GM10248 (cell line): ENCODE measurements at regions not wholly inside any gene's neighbourhood (a gene's known extent, or its start where the extent isn't known, plus 50 kb on each side); places are given as distances from the start of the nearest gene placed in this dataset.
A peak's percentile ranks its signal among the peaks of the same experiment; 100 is the strongest.
"Not testable (repeated sequence)": the region's sequence is repeated elsewhere in the genome, so short reads cannot be mapped to it uniquely, and the experiment has no call there.

Experiments used
- CTCF ChIA-PET: fragments of 300-600 bp; sonication (Branson Sonifier 250); formaldehyde crosslinking; extraction: SDS; loops from one replicate; lab custom pipeline; 2021; ENCODE audit warnings: antibody characterized with exemption; lab: Yijun Ruan, JAX
- POLR2A ChIA-PET: fragments of 350-650 bp; sonication (Branson Sonifier 250); formaldehyde crosslinking; extraction: SDS; loops from one replicate; lab custom pipeline; 2020; ENCODE audit warnings: antibody characterized with exemption; lab: Yijun Ruan, JAX
- DNase-seq: peaks from one replicate; pipeline ENCODE4 v3.0.0; 2012; ENCODE audit errors: extremely low spot score
- TF ChIP-seq, protein P1 (sequence below): IDR thresholded peaks from 2 replicates; pipeline ENCODE4 v1.5.1; 2012; ENCODE audit warnings: mild to moderate bottlenecking, low read depth; ENCODE audit errors: extremely low read depth, missing control alignments, control extremely low read depth

DNA sequence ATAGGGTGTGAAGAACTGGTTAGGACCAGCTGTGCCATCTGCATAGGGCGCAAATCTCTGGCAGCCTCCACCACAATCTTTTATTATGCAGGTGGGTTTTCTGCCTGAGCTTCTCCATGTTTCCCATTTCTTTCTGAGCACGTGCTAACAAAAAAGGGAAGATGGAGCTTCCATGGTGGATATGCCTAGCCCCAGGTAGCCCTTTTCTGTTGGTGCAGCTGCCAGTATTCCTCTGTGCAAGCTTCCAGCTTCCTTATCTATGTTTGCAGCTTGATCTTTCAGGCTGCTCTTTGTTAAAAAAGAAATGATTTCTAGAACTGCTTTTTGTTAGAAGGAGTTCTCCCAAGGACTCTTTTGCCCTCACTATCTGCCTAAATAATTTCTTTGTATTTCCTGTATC is 95.0 kb upstream of the EPB41L4A start:
- CTCF ChIA-PET, result interaction anchor here (1.0 to 1.6 kb wide), 3 partner anchors 15 to 38 kb away, joined by 3 to 7 read pairs (median 5); no protein-coding TSS in a partner anchor
- TF ChIP-seq, protein P1, sequence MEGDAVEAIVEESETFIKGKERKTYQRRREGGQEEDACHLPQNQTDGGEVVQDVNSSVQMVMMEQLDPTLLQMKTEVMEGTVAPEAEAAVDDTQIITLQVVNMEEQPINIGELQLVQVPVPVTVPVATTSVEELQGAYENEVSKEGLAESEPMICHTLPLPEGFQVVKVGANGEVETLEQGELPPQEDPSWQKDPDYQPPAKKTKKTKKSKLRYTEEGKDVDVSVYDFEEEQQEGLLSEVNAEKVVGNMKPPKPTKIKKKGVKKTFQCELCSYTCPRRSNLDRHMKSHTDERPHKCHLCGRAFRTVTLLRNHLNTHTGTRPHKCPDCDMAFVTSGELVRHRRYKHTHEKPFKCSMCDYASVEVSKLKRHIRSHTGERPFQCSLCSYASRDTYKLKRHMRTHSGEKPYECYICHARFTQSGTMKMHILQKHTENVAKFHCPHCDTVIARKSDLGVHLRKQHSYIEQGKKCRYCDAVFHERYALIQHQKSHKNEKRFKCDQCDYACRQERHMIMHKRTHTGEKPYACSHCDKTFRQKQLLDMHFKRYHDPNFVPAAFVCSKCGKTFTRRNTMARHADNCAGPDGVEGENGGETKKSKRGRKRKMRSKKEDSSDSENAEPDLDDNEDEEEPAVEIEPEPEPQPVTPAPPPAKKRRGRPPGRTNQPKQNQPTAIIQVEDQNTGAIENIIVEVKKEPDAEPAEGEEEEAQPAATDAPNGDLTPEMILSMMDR, result no peak
- no peak for DNase-seq
- POLR2A ChIA-PET, result no interaction called here

DNA sequence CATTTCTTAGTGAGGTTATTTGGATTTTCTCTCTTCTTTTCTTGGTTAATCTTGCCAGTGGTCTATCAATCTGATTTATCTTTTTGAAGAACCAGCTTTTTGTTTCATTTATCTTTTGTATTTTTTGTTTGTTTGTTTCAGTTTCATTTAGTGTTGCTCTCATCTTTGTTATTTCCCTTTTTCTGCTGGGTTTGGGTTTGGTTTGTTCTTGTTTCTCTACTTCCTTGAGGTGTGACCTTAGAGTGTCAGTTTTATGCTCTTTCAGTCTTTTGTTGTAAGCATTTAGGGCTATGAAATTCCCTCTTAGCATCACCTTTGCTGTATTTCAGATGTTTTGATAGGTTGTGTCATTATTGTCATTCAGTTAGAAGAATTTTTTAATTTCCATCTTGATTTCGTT is 101.4 kb upstream of the EPB41L4A start:
- CTCF ChIA-PET, result interaction anchor here (1.5 kb wide), 1 partner anchor 28 kb away, joined by 5 read pairs; no protein-coding TSS in a partner anchor
- DNase-seq, POLR2A ChIA-PET: not testable (repeated sequence)

DNA sequence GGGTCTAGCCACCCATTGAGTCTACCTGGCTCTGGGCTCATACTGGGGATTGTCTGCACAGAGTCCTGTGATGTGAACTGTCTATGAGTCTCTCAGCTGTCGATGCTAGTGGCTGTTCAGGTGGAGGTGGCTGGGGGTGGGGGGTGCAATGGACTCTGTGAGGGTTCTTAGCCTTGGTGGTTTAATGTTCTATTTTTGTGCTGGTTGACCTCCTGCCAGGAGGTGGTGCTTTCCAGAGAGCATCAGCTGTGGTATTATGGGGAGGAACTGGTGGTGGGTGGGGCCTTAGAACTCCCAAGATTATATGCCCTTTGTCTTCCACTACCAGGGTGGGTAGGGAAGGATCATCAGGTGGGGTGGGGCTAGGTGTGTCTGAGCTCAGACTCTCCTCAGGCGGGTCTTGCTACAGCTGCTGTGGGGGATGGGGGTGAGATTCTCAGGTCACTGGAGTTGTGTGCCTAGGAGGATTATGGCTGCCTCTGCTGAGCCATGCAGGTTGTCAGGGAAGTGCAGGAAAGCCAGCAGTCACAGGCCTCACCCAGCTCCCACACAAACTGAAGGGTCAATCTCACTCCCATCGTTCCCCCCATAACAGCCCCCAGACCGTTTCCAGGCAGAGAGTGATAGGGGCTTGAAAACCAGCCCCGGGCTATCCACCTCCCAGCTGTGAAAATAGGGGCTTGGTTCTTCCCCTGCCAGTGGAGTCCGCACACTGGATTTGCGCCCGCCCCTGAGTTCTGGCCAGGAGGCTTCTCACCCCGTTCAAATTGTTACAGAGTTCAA is 104.0 kb upstream of the EPB41L4A start:
- POLR2A ChIA-PET, DNase-seq: not testable (repeated sequence)
- CTCF ChIA-PET, result interaction anchor here (0.9 to 2.0 kb wide), 9 partner anchors 8 to 348 kb away, joined by 3 to 6 read pairs (median 3); no protein-coding TSS in a partner anchor

DNA sequence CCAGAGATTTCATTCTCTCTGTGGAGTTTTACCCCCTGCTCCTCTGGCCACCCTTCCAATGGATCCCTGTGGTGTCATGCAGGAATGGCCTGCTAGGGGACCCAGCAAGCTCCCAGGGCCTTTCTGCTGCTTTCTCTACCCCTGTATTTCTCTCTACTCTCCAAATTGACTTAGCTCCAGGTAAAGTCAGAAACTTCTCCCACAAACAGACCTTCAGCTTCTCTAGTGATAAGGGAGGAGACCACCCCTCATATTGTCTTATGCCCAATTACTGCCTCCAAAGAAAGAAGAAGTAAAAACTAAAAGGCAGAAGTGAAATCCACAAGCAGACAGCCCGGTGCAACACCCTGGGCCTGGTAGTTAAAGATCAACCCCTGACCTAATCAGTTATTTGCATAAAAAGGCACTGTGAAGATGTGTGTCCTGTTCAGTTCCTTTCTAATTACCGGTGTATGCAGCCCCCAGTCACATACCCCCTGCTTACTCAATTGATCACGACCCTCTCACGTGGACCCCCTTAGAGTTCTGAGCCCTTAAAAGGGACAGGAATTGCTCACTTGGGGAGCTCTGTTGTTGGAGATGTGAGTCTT is 104.7 kb upstream of the EPB41L4A start:
- POLR2A ChIA-PET, result not testable (repeated sequence)
- CTCF ChIA-PET, result interaction anchor here (1.0 to 2.0 kb wide), 6 partner anchors 13 to 348 kb away, joined by 3 to 6 read pairs (median 3); no protein-coding TSS in a partner anchor

DNA sequence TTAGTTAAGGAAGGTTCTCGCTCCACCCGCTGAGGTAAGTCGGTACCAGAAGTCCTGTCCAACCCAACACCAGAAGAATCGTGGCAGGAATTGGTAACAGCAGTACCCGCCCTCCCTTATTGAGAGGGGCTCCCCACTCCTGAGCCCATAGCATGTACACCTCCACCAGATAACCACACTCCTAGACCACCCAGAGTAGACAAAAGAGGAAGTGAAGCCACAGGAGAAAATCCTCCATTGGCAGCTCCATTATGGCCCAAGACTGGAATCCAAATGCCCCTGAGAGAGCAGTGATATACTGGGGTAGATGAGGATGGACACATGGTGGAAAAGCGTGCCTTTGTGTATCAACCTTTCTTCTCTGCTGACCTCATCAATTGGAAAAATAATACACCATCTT is 106.1 kb upstream of the EPB41L4A start:
- no peak for DNase-seq
- ChIA-PET POLR2A (no interaction called here), CTCF (interaction anchor here (0.9 to 2.0 kb wide), 2 partner anchors 20 to 350 kb away, joined by 3 to 6 read pairs; no protein-coding TSS in a partner anchor)
- TF ChIP-seq, protein P1, result no peak

More for the DNA sequence above, 104.7 kb upstream of the EPB41L4A start:
- not testable (repeated sequence) for DNase-seq

DNA sequence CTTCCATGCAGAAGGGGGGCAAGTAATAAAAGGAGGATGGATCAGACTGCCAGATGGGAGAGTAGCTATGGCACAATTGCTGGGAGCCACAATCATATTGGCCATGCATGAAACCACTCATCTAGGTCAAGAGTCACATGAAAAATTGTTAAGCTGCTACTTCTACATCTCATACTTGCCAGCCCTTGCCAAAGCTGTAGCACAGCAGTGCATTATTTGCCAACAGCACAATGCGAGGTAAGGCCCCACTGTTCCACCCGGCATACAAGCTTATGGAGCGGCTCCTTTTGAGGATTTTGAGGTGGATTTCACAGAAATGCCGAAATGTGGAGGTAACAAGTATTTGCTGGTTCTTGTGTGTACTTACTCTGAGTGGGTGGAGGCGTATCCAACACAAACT is 109.9 kb upstream of the EPB41L4A start:
- ChIA-PET CTCF (interaction anchor here (1.0 to 4.0 kb wide), 21 partner anchors 9 to 353 kb away, joined by 3 to 18 read pairs (median 5); no protein-coding TSS in a partner anchor), POLR2A (no interaction called here)
- DNase-seq, result no peak
- TF ChIP-seq, protein P1, result no peak

DNA sequence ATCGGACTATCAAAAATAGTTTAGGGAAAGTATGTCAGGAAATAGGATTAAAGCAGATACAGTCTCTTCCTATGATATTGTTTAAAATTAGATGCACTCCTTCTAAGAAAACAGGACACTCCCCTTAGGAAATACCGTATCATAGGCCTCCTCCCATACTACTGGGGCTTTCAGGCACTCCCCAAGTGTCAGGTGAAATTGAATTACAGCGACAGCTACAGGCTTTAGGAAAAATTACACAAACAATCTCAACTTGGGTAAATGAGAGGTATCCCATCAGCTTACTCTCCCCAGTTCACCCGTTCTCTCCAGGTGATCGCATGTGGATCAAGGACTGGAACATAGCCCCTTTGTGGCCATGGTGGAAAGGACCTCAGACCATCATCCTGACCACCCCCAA is 110.4 kb upstream of the EPB41L4A start:
- ChIA-PET CTCF (interaction anchor here (1.0 to 4.0 kb wide), 21 partner anchors 9 to 354 kb away, joined by 3 to 18 read pairs (median 5); no protein-coding TSS in a partner anchor), POLR2A (no interaction called here)
- DNase-seq, result no peak
- TF ChIP-seq, protein P1, result peak; percentile 37

DNA sequence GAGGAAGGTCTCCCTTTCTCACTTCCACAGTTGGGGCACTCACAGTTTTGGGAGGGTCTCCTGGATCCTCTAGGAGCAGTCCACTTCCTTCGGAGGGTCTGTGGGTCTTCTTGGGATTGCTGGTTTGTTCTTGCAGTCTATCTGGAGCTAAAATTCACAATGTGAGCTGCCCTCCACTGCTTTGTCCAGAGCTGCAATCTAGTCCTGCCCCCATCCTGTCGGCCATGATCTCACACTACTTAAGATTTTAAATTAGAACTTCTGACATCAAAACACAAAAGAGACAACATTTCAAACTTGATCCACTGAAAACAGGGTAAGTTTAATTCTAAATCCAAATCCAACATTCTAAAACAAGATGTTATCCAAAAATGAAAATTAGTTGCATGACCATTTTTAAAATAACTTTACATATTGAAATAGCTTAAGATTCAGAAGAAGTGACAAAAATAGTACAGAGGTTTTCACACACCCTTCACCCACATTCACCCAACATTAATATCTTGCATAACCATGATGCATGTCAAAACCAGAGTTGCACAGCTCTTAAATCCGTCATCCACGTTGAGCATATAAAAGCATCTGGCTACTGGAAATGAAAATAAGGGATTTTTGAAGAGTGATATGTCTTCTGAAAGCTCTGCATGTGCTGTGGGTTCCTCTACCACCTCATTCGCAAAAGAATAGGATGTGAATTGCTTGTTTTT is 113.7 kb upstream of the EPB41L4A start:
- ChIA-PET POLR2A (no interaction called here), CTCF (interaction anchor here (0.8 to 3.7 kb wide), 8 partner anchors 13 to 357 kb away, joined by 3 to 13 read pairs (median 4); no protein-coding TSS in a partner anchor)
- no peak for DNase-seq
- TF ChIP-seq, protein P1, result no peak
